DMS 273 (cell line): ENCODE measurements at regions not wholly inside any gene's neighbourhood (a gene's known extent, or its start where the extent isn't known, plus 50 kb on each side); places are given as distances from the start of the nearest gene placed in this dataset.

Experiments used
- DNase-seq: peaks from one replicate; lab custom pipeline; 2025; ENCODE audit not compliant: unreplicated experiment; lab: John Stamatoyannopoulos, UW

- DNase-seq: no peak
Measured at GRCh38 chr10:36336315-36336714, 694.2 kb upstream of the FZD8 start.

GRCh38 chr10:36333446-36333845 is 691.4 kb upstream of the FZD8 start:
- DNase-seq: no peak

DNA sequence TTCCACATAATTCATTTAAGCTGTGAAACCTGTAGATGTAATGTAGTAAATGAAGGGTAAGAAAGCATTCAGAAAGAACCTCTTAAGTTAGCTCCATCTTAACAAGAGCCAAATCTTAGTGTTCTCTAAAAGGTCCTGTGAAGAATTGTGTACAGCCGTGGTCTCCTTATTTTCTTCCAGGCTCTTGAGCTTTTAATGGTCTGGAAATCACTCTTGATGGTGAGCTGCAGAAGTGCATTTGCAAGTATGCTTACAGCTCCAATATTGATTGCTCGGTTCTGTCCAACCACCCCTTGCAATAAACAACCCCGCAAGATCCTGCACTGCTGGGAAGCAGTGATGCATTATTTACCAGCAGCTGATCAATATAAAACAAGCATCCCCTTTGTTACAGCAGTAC is 690.8 kb upstream of the FZD8 start:
- no peak for DNase-seq

GRCh38 chr10:36331121-36331520 is 689.0 kb upstream of the FZD8 start:
- DNase-seq: no peak

DNA sequence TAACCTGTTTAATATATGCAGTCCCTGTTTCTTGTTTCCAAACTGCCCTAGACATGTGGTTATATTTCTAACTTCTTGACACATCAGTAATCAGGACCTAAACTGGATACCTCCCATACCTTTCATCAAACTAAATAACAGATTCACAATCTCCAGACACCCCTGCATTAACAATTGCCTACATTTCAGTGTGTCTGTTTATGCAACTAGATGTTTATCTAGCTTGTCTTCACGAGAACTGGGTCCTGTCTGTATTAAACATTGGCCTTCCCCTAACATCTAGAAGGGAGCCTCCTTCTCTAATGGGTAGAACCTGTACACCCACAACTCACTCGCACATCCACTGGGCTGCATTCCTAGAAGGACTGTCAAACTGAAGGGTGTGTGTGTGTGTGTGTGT is 683.7 kb upstream of the FZD8 start:
- no peak for DNase-seq

- DNase-seq: no peak
Measured at GRCh38 chr10:36324831-36325230, 682.7 kb upstream of the FZD8 start.

GRCh38 chr10:36313142-36313541 is 671.0 kb upstream of the FZD8 start:
- DNase-seq: no peak

GRCh38 chr10:36303896-36304295 is 661.8 kb upstream of the FZD8 start:
- DNase-seq: no peak

DNA sequence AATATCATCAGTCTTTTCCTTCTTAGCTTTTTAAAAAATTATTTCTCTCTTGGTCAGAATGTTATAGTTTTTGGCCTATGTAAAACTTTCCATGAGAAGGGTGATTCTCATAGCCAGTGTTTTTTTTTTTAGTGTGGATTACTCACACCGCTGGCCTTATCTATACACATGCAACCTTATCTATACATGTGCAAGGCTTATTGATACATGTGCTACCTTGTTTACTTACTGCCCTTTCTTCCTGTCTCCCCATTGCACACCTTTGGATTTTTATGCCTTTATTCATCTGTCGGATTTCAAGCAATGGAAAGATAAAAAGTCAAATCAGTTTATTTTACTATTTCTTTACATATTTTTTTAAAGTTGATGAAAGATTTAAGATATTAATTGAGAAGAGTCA is 660.0 kb upstream of the FZD8 start:
- DNase-seq: no peak

- no peak for DNase-seq
Measured at GRCh38 chr10:36301539-36301938, 659.4 kb upstream of the FZD8 start.

DNA sequence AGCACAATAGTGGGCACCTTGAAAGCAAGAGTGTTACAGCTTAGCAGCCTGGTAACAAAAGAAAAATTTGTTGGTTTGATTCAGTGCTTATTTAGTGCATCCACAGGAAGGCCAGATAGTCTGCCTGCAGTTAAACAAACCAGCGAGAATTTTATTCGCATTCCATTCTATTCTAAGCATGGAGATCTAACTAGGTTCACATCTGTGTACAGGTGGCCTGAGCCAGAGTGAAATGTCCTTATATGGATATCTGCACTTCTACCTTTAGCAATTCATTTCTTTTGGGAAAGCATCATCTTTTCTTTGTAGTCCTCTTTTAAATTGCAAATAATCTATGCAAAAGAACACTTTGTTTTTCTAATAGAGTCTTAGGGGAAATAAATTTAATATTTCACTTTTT is 659.0 kb upstream of the FZD8 start:
- no peak for DNase-seq

DNA sequence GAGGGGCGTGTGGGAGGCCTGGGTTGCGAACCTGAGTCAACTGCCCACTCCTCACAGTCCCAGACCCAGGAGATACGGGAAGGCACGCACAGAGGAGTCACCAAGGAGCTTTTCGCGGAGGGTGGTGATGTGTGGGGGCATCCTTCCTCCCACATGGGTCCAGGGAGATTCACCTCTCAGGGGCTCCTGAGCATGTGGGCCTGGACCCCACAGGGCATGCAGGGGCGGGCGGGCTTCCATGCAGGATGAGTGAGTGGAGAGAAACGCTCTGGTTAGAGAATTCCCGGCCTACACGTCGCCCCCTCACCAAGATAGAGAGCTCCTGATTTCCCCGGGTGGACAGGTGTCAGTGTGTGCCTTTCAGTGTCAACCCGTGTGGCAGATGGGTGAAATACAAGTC is 641.7 kb upstream of the FZD8 start:
- no peak for DNase-seq

- no peak for DNase-seq
Measured at GRCh38 chr10:36281831-36282331, 639.8 kb upstream of the FZD8 start.

- DNase-seq: no peak
Measured at GRCh38 chr10:36280890-36281499, 638.9 kb upstream of the FZD8 start.

DNA sequence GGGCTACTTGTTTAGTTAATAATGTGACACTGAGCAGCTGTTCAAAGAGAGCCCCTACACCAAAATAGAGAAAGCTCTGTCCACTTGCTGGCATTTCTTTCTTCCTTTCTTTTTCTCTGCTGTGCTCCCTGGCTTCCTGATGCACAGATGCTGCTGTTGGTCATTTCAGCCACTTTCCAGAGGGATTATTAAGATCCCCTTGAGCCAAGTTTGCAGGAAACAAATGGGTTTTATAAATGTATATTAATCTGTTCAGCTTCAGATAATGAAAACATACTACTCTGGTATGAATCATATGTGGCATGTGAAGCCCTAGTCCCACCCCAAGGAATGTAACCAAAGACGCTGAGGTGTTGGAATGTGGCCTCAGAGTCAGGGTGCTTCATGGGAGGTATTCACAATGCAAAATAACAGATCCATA is 638.2 kb upstream of the FZD8 start:
- no peak for DNase-seq

- DNase-seq: no peak
Measured at GRCh38 chr10:36278176-36278575, 636.1 kb upstream of the FZD8 start.

DNA sequence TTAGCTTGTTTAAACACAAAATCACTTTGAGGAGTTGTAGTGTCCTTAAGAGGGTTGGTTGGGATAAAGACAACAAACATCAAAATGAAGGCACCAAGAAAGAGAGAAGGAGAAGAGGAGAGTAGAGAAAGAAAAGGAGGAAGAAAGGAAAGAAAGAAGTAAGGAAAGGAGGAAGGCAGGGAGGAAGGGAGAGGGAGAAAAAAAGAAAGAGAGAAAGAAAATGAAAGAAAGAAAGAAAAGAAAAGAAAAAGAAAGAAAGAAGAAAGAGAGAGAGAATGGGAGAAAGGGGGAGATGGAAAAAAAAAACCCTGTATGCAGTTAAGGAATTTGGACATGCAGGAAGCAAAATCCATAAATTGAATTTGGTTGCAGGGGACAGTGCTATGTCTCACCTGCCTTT is 635.4 kb upstream of the FZD8 start:
- no peak for DNase-seq

DNA sequence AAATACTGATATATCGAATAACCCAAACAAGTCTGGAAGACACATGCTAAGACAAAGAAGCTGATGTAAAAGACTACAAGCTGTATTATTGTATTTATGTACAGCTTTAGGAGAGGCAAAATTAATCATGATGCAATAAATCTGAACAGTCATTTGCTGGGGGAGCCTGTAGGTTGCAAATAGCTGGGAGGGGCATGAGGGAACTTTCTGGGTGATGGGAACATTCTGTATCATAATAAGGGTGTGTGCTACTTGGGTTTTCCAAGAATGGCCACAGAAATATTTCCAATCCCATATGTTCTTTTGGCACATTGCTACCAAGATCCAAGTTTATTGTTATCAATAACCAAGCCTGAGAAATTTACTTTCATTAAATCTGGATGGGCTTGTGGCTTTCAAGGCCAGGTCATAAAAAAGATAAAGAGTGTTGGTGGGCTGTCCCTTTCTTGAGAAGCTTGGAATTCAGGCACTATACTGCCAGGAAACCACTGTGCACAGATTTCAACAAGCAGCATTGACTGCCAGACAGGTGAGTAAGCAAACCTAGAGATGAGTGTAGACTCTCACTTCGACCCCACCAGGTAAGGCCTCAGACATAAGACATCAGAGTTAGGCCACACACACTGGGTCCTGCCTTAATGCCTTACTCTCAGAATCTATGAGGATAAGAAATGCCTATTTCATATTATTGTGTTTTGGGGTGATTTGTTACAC is 629.7 kb upstream of the FZD8 start:
- no peak for DNase-seq

GRCh38 chr10:36269222-36269621 is 627.1 kb upstream of the FZD8 start:
- DNase-seq: no peak

DNA sequence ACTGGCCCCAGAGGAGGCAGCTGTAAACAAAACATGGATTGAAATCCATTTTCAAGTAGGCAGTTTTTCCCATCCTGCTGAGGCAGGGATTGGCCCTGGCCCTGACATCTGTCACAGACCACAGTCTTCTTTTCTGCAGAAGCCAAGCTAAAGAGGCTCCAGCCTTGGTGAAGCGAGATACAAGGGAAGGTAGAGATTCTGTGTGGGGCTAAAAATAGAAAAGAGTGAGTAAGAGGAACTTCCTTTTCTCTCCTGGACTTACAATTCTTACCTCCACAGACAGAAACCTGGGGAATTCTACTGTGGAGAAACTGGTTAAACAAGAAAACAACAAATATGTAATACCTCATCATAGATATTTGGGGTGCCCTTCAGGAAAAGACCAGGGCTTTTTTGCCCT is 624.8 kb upstream of the FZD8 start:
- no peak for DNase-seq

GRCh38 chr10:36265741-36266140 is 623.6 kb upstream of the FZD8 start:
- no peak for DNase-seq

- no peak for DNase-seq
Measured at GRCh38 chr10:36263871-36264270, 621.8 kb upstream of the FZD8 start.

GRCh38 chr10:36256948-36257356 is 614.9 kb upstream of the FZD8 start:
- DNase-seq: no peak
